ENCODE measurements at regions not wholly inside any gene's neighbourhood (a gene's known extent, or its start where the extent isn't known, plus 50 kb on each side); places are given as distances from the start of the nearest gene placed in this dataset.

DNA sequence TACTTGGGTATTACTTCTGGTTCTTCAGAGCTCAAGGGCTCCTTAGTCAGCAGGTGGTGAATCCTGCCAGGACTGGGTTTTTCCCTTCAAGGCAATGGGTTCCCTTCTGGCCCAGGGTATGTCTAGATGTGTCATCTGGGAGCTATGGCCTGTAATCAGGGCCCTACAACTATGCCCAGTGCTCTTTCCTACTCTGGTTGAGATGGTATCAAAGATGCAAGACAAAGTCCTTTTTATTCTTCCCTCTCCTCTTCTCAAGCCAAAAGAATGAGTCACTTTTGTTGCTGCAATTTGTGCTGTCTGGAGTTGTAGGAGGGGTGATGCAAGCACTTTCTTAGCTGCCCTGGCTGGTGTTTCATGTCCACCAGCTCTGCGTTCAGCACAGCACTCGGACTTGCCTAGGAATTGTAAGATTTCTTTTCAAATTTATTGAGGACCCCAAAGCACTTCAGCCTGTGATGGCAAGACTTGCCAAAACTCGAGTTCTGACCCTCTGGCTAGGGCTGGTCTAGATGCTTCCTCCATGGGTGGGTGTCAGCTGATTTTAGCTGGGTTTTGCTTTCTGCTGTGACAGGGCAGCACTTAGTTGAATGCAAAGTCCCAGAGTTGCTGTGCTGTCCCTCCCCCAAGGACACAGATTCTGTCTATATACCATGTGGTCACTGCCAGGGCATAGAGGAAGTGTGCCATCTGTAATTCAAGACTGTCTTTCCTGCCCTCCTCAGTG lies 129.2 kb upstream of the CBLB start:
- H3K9me3 ChIP-seq (ENCODE audit: control insufficient read depth in 4 of 4, insufficient read depth in 3 of 4, low read length in 3 of 4), result peaks cover 0 to 9% (median 2%) of the 10 kb centered on the region in 4 donors
- no peak for DNase-seq
- no peak overlapping the region for H3K4me3 ChIP-seq
- no peaks in the 10 kb centered on the region for H3K36me3 ChIP-seq (ENCODE audit: control insufficient read depth in 4 of 4, insufficient read depth in 4 of 4, low read length in 4 of 4)
- H3K27ac ChIP-seq (ENCODE audit: low read depth in 1 of 2, low read length in 1 of 2), result peak overlapping the region in 1 of 2 donors; percentile 76
- TF ChIP-seq, protein P1, sequence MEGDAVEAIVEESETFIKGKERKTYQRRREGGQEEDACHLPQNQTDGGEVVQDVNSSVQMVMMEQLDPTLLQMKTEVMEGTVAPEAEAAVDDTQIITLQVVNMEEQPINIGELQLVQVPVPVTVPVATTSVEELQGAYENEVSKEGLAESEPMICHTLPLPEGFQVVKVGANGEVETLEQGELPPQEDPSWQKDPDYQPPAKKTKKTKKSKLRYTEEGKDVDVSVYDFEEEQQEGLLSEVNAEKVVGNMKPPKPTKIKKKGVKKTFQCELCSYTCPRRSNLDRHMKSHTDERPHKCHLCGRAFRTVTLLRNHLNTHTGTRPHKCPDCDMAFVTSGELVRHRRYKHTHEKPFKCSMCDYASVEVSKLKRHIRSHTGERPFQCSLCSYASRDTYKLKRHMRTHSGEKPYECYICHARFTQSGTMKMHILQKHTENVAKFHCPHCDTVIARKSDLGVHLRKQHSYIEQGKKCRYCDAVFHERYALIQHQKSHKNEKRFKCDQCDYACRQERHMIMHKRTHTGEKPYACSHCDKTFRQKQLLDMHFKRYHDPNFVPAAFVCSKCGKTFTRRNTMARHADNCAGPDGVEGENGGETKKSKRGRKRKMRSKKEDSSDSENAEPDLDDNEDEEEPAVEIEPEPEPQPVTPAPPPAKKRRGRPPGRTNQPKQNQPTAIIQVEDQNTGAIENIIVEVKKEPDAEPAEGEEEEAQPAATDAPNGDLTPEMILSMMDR (IDR thresholded peaks at IDR 0.05; ENCODE audit: control extremely low read depth, extremely low read depth), result no peak
- no peak overlapping the region for H3K9ac ChIP-seq (ENCODE audit: insufficient read depth in 1 of 2, low read length in 2 of 2)
- H3K4me1 ChIP-seq (ENCODE audit: control insufficient read depth in 5 of 5, insufficient read depth in 5 of 5, low read length in 5 of 5), result peaks cover 0 to 2% (median 0%) of the 10 kb centered on the region in 5 donors
- 61 to 88% methylated on average over 3 of the region's 3 CpGs for WGBS, 2 donors
- H3K27me3 ChIP-seq (ENCODE audit: control insufficient read depth in 3 of 3, insufficient read depth in 3 of 3, low read length in 2 of 3), result no peaks in the 10 kb centered on the region
- ATAC-seq (ENCODE audit: insufficient read depth, low FRiP score), result peak; percentile 76

DNA sequence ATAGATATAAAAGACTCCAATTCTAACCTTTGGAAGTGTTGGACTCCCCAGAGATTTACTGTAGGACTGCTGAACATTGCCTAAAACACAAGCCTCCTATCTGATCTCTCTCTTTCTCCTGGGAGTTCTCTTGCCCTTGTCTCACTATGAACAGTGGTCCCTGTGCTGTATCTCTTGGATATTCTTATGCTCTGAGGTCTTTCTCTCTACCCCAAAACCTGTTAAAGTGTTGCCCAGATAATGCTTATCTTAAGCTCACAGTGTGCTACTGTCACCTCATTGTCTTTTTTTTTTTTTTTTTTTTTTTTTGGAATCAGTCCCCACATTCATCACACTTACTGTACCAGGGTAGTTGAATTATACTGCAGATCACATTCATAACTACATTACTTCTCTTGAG lies 131.0 kb upstream of the CBLB start:
- no peaks in the 10 kb centered on the region for H3K27me3 ChIP-seq (ENCODE audit: control insufficient read depth in 3 of 3, insufficient read depth in 3 of 3, low read length in 2 of 3)
- no peaks in the 10 kb centered on the region for H3K36me3 ChIP-seq (ENCODE audit: control insufficient read depth in 4 of 4, insufficient read depth in 4 of 4, low read length in 4 of 4)
- no peak for DNase-seq
- H3K4me1 ChIP-seq (ENCODE audit: control insufficient read depth in 5 of 5, insufficient read depth in 5 of 5, low read length in 5 of 5), result peaks cover 0 to 10% (median 5%) of the 10 kb centered on the region in 5 donors
- TF ChIP-seq, protein P1 (IDR thresholded peaks at IDR 0.05; ENCODE audit: control extremely low read depth, extremely low read depth), result no peak
- H3K4me3 ChIP-seq, result no peak overlapping the region
- ATAC-seq (ENCODE audit: insufficient read depth, low FRiP score), result no peak
- H3K27ac ChIP-seq (ENCODE audit: low read depth in 1 of 2, low read length in 1 of 2), result no peak overlapping the region
- H3K9ac ChIP-seq (ENCODE audit: insufficient read depth in 1 of 2, low read length in 2 of 2), result no peak overlapping the region
- peaks cover 0 to 9% (median 2%) of the 10 kb centered on the region in 4 donors for H3K9me3 ChIP-seq (ENCODE audit: control insufficient read depth in 4 of 4, insufficient read depth in 3 of 4, low read length in 3 of 4)

DNA sequence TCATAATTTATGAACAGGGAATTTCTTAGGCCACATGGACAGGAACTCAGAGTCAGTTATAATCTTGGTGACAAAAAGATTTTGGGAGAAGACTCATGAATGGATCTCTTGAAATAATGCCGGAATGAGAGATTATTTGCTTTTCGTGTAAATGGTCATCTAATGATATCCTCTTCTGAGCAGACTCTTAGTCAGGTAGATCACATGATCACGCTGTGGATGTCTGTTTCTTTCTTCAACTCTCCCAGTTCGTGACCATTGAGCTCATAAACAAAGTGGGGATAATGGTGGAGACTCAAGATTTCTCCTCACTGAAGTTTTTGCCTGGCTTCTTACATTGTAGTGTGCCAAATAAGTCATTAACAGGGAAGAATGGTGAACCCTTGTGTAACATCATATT lies 133.1 kb upstream of the CBLB start:
- Histone ChIP-seq H3K27me3 (ENCODE audit: control insufficient read depth in 3 of 3, insufficient read depth in 3 of 3, low read length in 2 of 3) (no peaks in the 10 kb centered on the region), H3K4me1 (ENCODE audit: control insufficient read depth in 5 of 5, insufficient read depth in 5 of 5, low read length in 5 of 5) (peaks cover 0 to 15% (median 6%) of the 10 kb centered on the region in 5 donors), H3K36me3 (ENCODE audit: control insufficient read depth in 4 of 4, insufficient read depth in 4 of 4, low read length in 4 of 4) (no peaks in the 10 kb centered on the region), H3K9ac (ENCODE audit: insufficient read depth in 1 of 2, low read length in 2 of 2) (no peak overlapping the region), H3K4me3 (no peak overlapping the region), H3K27ac (ENCODE audit: low read depth in 1 of 2, low read length in 1 of 2) (no peak overlapping the region), H3K9me3 (ENCODE audit: control insufficient read depth in 4 of 4, insufficient read depth in 3 of 4, low read length in 3 of 4) (peaks cover 0 to 9% (median 2%) of the 10 kb centered on the region in 4 donors)
- DNase-seq (no peak), ATAC-seq (ENCODE audit: insufficient read depth, low FRiP score) (no peak)
- TF ChIP-seq, protein P1 (IDR thresholded peaks at IDR 0.05; ENCODE audit: control extremely low read depth, extremely low read depth), result no peak
- WGBS, 2 donors, result 93 to 94% methylated on average over 4 of the region's 4 CpGs
